ENCODE measurements at regions not wholly inside any gene's neighbourhood (a gene's known extent, or its start where the extent isn't known, plus 50 kb on each side); places are given as distances from the start of the nearest gene placed in this dataset.

- H3K18ac ChIP-seq (ENCODE audit: insufficient read length, low read depth, low read length), result no peak overlapping the region
- no peak overlapping the region; the same call in 1 of the 2 replicates for H2BK15ac ChIP-seq (ENCODE audit: low read depth, low read length)
- no peaks in the 10 kb centered on the region for H3K79me2 ChIP-seq (ENCODE audit: insufficient read depth, low read length)
- no peak overlapping the region for H3K4me3 Mint-ChIP-seq
- no peak overlapping the region for H3K4me2 ChIP-seq (ENCODE audit: insufficient read depth, insufficient read length, low read length)
- H3K14ac ChIP-seq (ENCODE audit: insufficient read depth, low read length), result peak overlapping the region; percentile 51; the same call in 1 of the 2 replicates
- no peak overlapping the region for H3K56ac ChIP-seq (ENCODE audit: insufficient read length, low read depth, low read length)
- peak overlapping the region in 1 of 3 experiments; percentile 13; a peak in 1 of 7 replicates for H3K27ac Mint-ChIP-seq
- no peaks in the 10 kb centered on the region; a peak in 1 of 5 replicates for H3K9me3 Mint-ChIP-seq
- H3K9ac ChIP-seq (ENCODE audit: extremely low read depth, insufficient read length, low read length), result no peak overlapping the region
- no peak overlapping the region for H3K27ac ChIP-seq (ENCODE audit: insufficient read length, low read depth, low read length)
- H2BK12ac ChIP-seq (ENCODE audit: insufficient read length, low read depth, low read length), result no peak overlapping the region
- no peak overlapping the region for H4K91ac ChIP-seq (ENCODE audit: insufficient read length, low read depth, low read length)
- no peak overlapping the region for H3K4ac ChIP-seq (ENCODE audit: low read depth, low read length)
- no peak overlapping the region for H2BK120ac ChIP-seq (ENCODE audit: low read depth, low read length, poor library complexity, severe bottlenecking)
- peaks cover 0 to 2% (median 0%) of the 10 kb centered on the region in 3 experiments; a peak in 1 of 7 replicates for H3K36me3 Mint-ChIP-seq (ENCODE audit: insufficient read depth in 1 of 3, low read depth in 3 of 3)
- H2AK5ac ChIP-seq (ENCODE audit: insufficient read length, low read length), result no peak overlapping the region
- no peaks in the 10 kb centered on the region for H3K9me3 ChIP-seq (ENCODE audit: control insufficient read depth, low read depth, low read length)
- H3K23me2 ChIP-seq (ENCODE audit: insufficient read length, low read depth, low read length, poor library complexity, severe bottlenecking), result no peaks in the 10 kb centered on the region
- no peak overlapping the region for H2BK20ac ChIP-seq (ENCODE audit: low read depth, low read length, poor library complexity, severe bottlenecking)
- no peak overlapping the region for H3K23ac ChIP-seq (ENCODE audit: insufficient read length, low read depth, low read length)
- WGBS (ENCODE audit: extremely low coverage, insufficient read length, low lambda C conversion rate), result no CpG with 5 or more reads among the region's 9 CpGs
- H3K4me1 ChIP-seq (ENCODE audit: insufficient read depth, low read length), result no peaks in the 10 kb centered on the region; the same call in 1 of the 2 replicates
- H3K4me1 Mint-ChIP-seq, result peaks cover 9% of the 10 kb centered on the region in 2 experiments
- TF ChIP-seq CTCF (conservative IDR thresholded peaks at IDR 0.05), result no peak
- H2BK5ac ChIP-seq (ENCODE audit: insufficient read length, low read length), result no peak overlapping the region
- no peak for DNase-seq
- H4K5ac ChIP-seq (ENCODE audit: insufficient read length, low read depth, low read length), result no peak overlapping the region
- H4K20me1 ChIP-seq (ENCODE audit: control insufficient read depth, insufficient read depth, insufficient read length), result no peaks in the 10 kb centered on the region
- no peaks in the 10 kb centered on the region for H3K27me3 ChIP-seq (ENCODE audit: insufficient read depth, low read length)
- H3K27me3 Mint-ChIP-seq (ENCODE audit: low read depth), result no peaks in the 10 kb centered on the region
- no peaks in the 10 kb centered on the region for H3K79me1 ChIP-seq (ENCODE audit: insufficient read depth, low read depth, low read length, poor library complexity, severe bottlenecking)
- H3T11ph ChIP-seq (ENCODE audit: low read length), result no peak overlapping the region
- H4K8ac ChIP-seq (replicated peaks; ENCODE audit: insufficient read length, low read depth, low read length), result peak overlapping the region; percentile 60
- no peak overlapping the region for H2AFZ ChIP-seq (ENCODE audit: low read length)
Measured at GRCh38 chr9:108703429-108703828, 152.4 kb downstream of the ACTL7B start.
